Central memory CD8-positive, alpha-beta T cell (primary cell): ENCODE measurements at regions not wholly inside any gene's neighbourhood (a gene's known extent, or its start where the extent isn't known, plus 50 kb on each side); places are given as distances from the start of the nearest gene placed in this dataset.
"Not testable (repeated sequence)": the region's sequence is repeated elsewhere in the genome, so short reads cannot be mapped to it uniquely, and the experiment has no call there.

ENCODE experiments used
- ATAC-seq: fragments of 150-1000 bp; cut with Tn5 transposase; replicated peaks from 2 replicates; pipeline ENCODE4 v1.10.0; 2022; ENCODE audit warnings: mild to moderate bottlenecking, moderate FRiP score, moderate number of reproducible peaks; ENCODE audit not compliant: poor library complexity, severe bottlenecking; ENCODE audit errors: extremely low read depth
- DNase-seq, 2 donors: peaks; one replicate each; pipeline ENCODE4 v3.0.0; 2021; ENCODE audit warnings: low spot score in 2 of 2
- H3K27ac Mint-ChIP-seq: one replicate; pipeline ENCODE4 v1.8.0; 2022; ENCODE audit warnings: low read depth, mild to moderate bottlenecking, moderate library complexity, mixed read lengths
- H3K27me3 Mint-ChIP-seq: one replicate; pipeline ENCODE4 v1.8.0; 2022; ENCODE audit warnings: mixed read lengths
- H3K36me3 Mint-ChIP-seq: one replicate; pipeline ENCODE4 v1.8.0; 2022; ENCODE audit warnings: mild to moderate bottlenecking, moderate library complexity, mixed read lengths; ENCODE audit not compliant: insufficient read depth
- H3K4me1 Mint-ChIP-seq: one replicate; pipeline ENCODE4 v1.8.0; 2022; ENCODE audit warnings: mixed read lengths
- H3K4me3 Mint-ChIP-seq: one replicate; pipeline ENCODE4 v1.8.0; 2022; ENCODE audit warnings: mild to moderate bottlenecking, moderate library complexity, mixed read lengths
- H3K9me3 Mint-ChIP-seq: one replicate; pipeline ENCODE4 v1.8.0; 2022; ENCODE audit warnings: mixed read lengths

- no peaks in the 10 kb centered on the region for H3K27me3 Mint-ChIP-seq
- H3K36me3 Mint-ChIP-seq, result no peaks in the 10 kb centered on the region
- no peaks in the 10 kb centered on the region for H3K9me3 Mint-ChIP-seq
- H3K4me1 Mint-ChIP-seq, result peaks cover 24% of the 10 kb centered on the region
- peak overlapping the region; percentile 80 for H3K27ac Mint-ChIP-seq
- ATAC-seq (no peak), DNase-seq (no peak)
- H3K4me3 Mint-ChIP-seq, result no peak overlapping the region
Measured at GRCh38 chr7:27032839-27033238, 63.0 kb downstream of the HOXA1 start.

DNA sequence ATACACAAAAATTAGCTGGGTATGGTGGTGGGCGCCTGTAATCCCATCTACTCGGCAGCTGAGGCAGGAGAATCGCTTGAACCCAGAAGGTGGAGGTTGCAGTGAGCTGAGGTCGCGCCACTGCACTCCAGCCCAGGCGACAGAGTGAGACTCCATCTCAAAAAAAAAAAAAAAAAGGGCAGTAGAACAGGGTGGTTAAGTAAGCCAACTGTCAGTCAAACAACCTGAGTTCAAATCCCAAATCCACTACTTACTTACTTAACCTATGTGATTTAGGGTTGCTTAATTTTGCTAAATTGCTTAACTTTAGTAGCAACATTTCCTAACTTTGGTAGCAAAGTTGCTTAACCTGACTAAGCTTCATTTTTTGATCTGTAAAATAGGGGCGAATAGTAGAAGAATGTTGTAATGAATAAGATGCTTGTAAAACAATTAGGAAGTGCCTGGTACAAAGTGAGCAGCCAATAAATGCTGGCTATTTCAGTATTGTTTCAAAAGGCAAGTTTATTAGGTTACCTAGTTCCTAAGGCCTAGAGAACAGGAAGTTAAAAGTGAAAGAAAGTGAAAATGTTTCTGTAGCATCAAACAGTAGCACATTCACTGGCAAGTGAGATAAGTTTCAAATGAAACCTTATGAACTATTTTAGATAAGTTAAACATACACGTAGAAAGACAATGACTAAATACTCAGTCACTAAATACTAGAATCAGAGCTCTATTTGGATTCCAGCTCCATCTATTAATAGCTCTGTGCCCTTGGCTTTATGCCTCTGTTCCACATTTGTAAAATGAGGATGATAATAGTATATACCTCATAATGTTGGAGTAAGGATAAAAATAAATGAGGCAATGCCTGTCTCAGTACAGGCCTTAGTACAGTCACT is 64.3 kb downstream of the HOXA1 start:
- Mint-ChIP-seq H3K27ac (peak overlapping the region; percentile 80), H3K27me3 (no peaks in the 10 kb centered on the region), H3K9me3 (no peaks in the 10 kb centered on the region), H3K4me3 (peak overlapping the region; percentile 36), H3K36me3 (no peaks in the 10 kb centered on the region), H3K4me1 (peaks cover 24% of the 10 kb centered on the region)
- DNase-seq (no peak), ATAC-seq (peak; percentile 62)

DNA sequence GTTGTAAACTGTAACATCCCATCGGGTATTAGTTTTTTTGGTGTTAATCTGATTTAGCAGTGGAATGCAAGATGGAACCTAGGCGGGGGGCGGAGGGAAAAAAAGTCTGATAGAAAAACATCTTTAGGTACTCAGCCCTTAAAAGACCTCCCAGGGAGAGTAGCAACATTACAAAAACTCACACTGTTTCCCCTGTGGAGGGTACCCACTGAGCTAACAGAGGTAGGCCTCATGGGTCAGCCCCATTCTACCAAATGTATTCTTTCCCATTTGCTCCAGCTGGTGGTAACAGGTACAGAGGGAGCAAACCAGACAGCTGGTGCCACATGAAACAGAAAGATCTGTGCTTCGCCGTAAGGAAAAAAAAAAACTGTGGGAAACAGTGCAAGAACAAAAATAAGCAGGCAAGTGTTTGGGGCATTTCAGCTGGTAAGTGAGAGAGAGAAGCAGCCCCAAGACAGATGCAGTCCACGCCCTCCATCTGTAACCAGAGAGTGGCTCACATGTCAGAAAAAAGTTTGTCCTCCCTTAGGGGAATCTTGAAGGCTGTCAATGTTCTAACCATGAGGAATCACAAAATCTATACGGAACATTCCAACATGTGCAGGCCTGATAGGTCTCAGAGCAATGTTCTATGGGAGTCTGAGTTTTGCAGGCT is 65.3 kb downstream of the HOXA1 start:
- no peak for DNase-seq
- Mint-ChIP-seq H3K9me3 (no peaks in the 10 kb centered on the region), H3K4me1 (peaks cover 24% of the 10 kb centered on the region), H3K4me3 (no peak overlapping the region), H3K36me3 (no peaks in the 10 kb centered on the region), H3K27ac (peak overlapping the region; percentile 80), H3K27me3 (no peaks in the 10 kb centered on the region)
- ATAC-seq, result no peak

DNA sequence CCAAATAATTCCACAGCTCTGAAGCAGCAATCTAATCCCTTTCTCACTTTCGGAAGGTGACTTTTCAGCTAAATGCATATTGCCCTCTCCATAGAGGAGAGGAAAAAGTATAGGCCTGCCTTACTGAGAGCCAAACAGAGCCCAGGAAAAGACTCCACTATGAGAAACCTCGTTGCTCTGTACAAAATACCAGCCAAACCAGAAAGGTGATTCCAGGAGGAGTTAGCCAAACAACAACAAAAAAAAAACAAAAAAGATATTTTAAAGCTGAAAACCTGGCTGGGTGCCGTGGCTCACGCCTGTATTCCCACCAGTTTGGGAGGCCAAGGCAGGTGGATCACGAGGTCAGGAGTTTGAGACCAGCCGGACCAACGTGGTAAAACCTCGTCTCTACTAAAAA is 70.5 kb downstream of the HOXA1 start:
- no peaks in the 10 kb centered on the region for H3K36me3 Mint-ChIP-seq
- no peaks in the 10 kb centered on the region for H3K9me3 Mint-ChIP-seq
- H3K27ac Mint-ChIP-seq, result no peak overlapping the region
- H3K4me1 Mint-ChIP-seq, result peaks cover under 1% of the 10 kb centered on the region
- H3K27me3 Mint-ChIP-seq, result peaks cover 27% of the 10 kb centered on the region
- ATAC-seq, result no peak
- no peak for DNase-seq
- H3K4me3 Mint-ChIP-seq, result no peak overlapping the region

DNA sequence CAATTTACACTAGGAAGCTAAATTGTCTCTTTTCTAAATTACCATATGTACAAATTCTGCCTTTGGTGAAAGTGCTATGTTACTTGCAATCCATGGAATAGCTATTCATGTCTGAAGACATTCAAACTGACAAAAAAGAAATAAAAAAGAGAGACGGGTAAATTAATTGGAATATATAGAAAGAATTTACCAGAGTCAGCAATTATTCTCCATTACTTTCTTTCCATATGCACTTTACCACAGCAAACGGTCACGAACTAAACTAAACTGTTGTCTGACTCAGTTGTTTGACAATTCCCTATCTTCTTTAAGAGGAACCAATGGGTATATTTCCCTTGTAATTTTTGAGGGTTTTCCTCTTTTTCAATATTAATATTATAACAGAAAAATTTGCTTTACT is 85.7 kb downstream of the HOXA1 start:
- DNase-seq (no peak), ATAC-seq (no peak)
- Mint-ChIP-seq H3K4me1 (no peaks in the 10 kb centered on the region), H3K27ac (no peak overlapping the region), H3K27me3 (peaks cover 68% of the 10 kb centered on the region), H3K36me3 (no peaks in the 10 kb centered on the region), H3K9me3 (peaks cover 12% of the 10 kb centered on the region), H3K4me3 (no peak overlapping the region)

- no peak overlapping the region for H3K27ac Mint-ChIP-seq
- DNase-seq, result no peak
- ATAC-seq, result no peak
- peaks cover 5% of the 10 kb centered on the region for H3K9me3 Mint-ChIP-seq
- peaks cover 10% of the 10 kb centered on the region for H3K27me3 Mint-ChIP-seq
- no peak overlapping the region for H3K4me3 Mint-ChIP-seq
- no peaks in the 10 kb centered on the region for H3K36me3 Mint-ChIP-seq
- H3K4me1 Mint-ChIP-seq, result no peaks in the 10 kb centered on the region
Measured at GRCh38 chr7:27000496-27000895, 95.3 kb downstream of the HOXA1 start.

- H3K27ac Mint-ChIP-seq, H3K4me3 Mint-ChIP-seq, ATAC-seq, H3K4me1 Mint-ChIP-seq, H3K9me3 Mint-ChIP-seq, DNase-seq, H3K36me3 Mint-ChIP-seq: not testable (repeated sequence)
- H3K27me3 Mint-ChIP-seq, result peaks cover 14% of the 10 kb centered on the region
Measured at GRCh38 chr7:26998284-26998683, 97.5 kb downstream of the HOXA1 start.

DNA sequence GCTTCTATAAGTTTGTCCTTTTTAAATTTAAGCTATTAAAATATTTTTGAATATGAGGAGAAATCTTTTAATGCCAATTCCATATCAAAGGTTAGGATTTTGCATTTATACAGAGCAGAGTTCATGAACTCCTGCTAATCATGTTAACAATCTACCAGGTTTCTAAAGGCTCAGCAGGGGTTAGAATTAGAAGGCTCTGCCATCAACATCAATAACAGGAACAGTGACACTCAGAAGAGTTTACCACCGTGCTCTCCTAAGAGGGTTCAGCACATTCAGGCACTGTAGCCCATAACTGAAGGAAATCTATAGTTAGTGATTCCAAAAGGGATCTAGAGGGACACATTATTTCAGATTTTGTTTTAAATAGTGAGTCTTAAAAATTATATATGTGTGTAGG is 100.1 kb downstream of the HOXA1 start:
- H3K36me3 Mint-ChIP-seq, result no peaks in the 10 kb centered on the region
- H3K27ac Mint-ChIP-seq, result no peak overlapping the region
- DNase-seq (no peak), ATAC-seq (no peak)
- H3K27me3 Mint-ChIP-seq, result peaks cover 14% of the 10 kb centered on the region
- H3K4me1 Mint-ChIP-seq, result no peaks in the 10 kb centered on the region
- no peaks in the 10 kb centered on the region for H3K9me3 Mint-ChIP-seq
- no peak overlapping the region for H3K4me3 Mint-ChIP-seq

- ATAC-seq (no peak), DNase-seq (no peak)
- H3K9me3 Mint-ChIP-seq, result no peaks in the 10 kb centered on the region
- H3K27me3 Mint-ChIP-seq, result peaks cover 14% of the 10 kb centered on the region
- H3K36me3 Mint-ChIP-seq, result no peaks in the 10 kb centered on the region
- no peak overlapping the region for H3K4me3 Mint-ChIP-seq
- H3K27ac Mint-ChIP-seq, result no peak overlapping the region
- no peaks in the 10 kb centered on the region for H3K4me1 Mint-ChIP-seq
Measured at GRCh38 chr7:26993816-26994810, 101.7 kb downstream of the HOXA1 start.

DNA sequence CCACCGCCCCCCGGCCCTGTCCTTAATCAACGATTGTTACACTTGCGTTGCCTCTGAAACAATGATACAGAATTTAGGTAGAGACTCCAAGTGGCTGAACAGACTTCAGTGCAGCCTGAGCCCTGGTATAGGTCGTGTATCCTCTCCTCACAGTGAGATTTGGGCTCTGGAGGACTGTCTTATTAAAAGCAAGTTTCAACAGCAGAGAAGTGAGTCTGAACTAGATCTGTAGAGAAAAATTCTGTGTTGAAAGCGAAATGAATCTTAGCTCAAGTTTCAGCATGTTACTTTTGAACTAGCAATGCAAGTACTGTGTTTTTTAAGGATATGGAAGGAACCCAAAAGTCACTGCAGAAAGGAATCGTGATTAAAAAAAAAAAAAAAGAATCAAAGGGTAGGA is 103.1 kb downstream of the HOXA1 start:
- H3K27ac Mint-ChIP-seq, result no peak overlapping the region
- no peaks in the 10 kb centered on the region for H3K36me3 Mint-ChIP-seq
- H3K27me3 Mint-ChIP-seq, result peaks cover 14% of the 10 kb centered on the region
- no peaks in the 10 kb centered on the region for H3K4me1 Mint-ChIP-seq
- DNase-seq (no peak), ATAC-seq (no peak)
- H3K4me3 Mint-ChIP-seq, result no peak overlapping the region
- H3K9me3 Mint-ChIP-seq, result no peaks in the 10 kb centered on the region

DNA sequence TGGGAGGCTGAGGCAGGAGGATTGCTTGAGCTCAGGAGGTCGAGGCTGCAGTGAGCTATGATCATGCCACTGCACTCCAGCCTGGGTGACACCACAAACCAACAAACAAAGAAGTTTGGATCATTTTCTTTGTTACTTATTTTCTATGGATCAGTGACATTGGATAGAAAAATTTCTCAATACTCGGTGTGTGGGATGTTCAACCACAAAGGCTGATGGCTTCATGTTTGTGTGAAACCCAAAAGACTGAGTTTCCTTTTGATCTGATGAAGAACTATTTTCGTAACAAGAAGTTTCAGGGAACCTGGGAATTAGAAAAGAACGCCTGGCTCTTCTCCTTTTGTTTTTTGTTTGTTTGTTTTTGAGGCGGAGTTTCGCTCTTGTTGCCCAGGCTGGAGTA is 104.0 kb downstream of the HOXA1 start:
- H3K9me3 Mint-ChIP-seq, result no peaks in the 10 kb centered on the region

GRCh38 chr7:26989897-26990670 is 105.7 kb downstream of the HOXA1 start:
- H3K4me1 Mint-ChIP-seq, result no peaks in the 10 kb centered on the region
- no peak overlapping the region for H3K27ac Mint-ChIP-seq

More for the DNA sequence above, 104.0 kb downstream of the HOXA1 start:
- H3K27ac Mint-ChIP-seq, result no peak overlapping the region
- H3K27me3 Mint-ChIP-seq, result peaks cover 14% of the 10 kb centered on the region
- DNase-seq, result no peak
- no peaks in the 10 kb centered on the region for H3K36me3 Mint-ChIP-seq
- H3K4me3 Mint-ChIP-seq, result no peak overlapping the region
- ATAC-seq, result no peak
- H3K4me1 Mint-ChIP-seq, result no peaks in the 10 kb centered on the region

More at GRCh38 chr7:26989897-26990670, 105.7 kb downstream of the HOXA1 start:
- no peak for DNase-seq
- Mint-ChIP-seq H3K9me3 (no peaks in the 10 kb centered on the region), H3K27me3 (peaks cover 10% of the 10 kb centered on the region), H3K36me3 (no peaks in the 10 kb centered on the region), H3K4me3 (no peak overlapping the region)
- no peak for ATAC-seq
